OCI-LY7 (cell line): ENCODE measurements at regions not wholly inside any gene's neighbourhood (a gene's known extent, or its start where the extent isn't known, plus 50 kb on each side); places are given as distances from the start of the nearest gene placed in this dataset.

Source experiments
- BruUV-seq: library from RNA; stranded (reverse); fragments of 400-500 nt; replicated peaks from 2 replicates; lab custom pipeline; 2021; lab: Mats Ljungman, UMichigan
- CTCF ChIA-PET: fragments of 300-600 bp; sonication (Branson Sonifier 250); formaldehyde crosslinking; loops from one replicate; lab custom pipeline; 2022; ENCODE audit warnings: antibody characterized with exemption; ENCODE audit not compliant: unreplicated experiment; lab: Charles Lee
- POLR2A ChIA-PET: fragments of 300-600 bp; sonication (Branson Sonifier 250); formaldehyde crosslinking; loops from one replicate; lab custom pipeline; 2022; ENCODE audit warnings: antibody characterized with exemption; lab: Charles Lee
- DNase-seq: peaks from one replicate; pipeline ENCODE4 v3.0.0-alpha.2; 2015; ENCODE audit warnings: low spot score
- H2AFZ ChIP-seq: fragments of 200-600 bp; sonication (generic), shearing (Covaris generic); 2 replicates; pipeline ENCODE4 v1.6.1; 2014; ENCODE audit warnings: mild to moderate bottlenecking, antibody characterized with exemption, low read length, moderate library complexity
- H3K27ac ChIP-seq: fragments of 200-600 bp; sonication (generic); 2 replicates; pipeline ENCODE4 v1.5.1; 2014; ENCODE audit warnings: mixed run types, low read depth, mild to moderate bottlenecking, moderate library complexity, low read length, inconsistent platforms; ENCODE audit not compliant: poor library complexity, severe bottlenecking
- H3K36me3 ChIP-seq: fragments of 200-600 bp; sonication (generic); 2 replicates; pipeline ENCODE4 v1.6.1; 2014; ENCODE audit warnings: mild to moderate bottlenecking, antibody characterized with exemption, low read length, moderate library complexity, mixed read lengths; ENCODE audit not compliant: insufficient read depth
- H3K4me1 ChIP-seq: fragments of 200-600 bp; sonication (generic); 2 replicates; pipeline ENCODE4 v1.5.1; 2014; ENCODE audit warnings: mild to moderate bottlenecking, low read length; ENCODE audit not compliant: insufficient read depth, poor library complexity, severe bottlenecking
- H3K4me2 ChIP-seq: fragments of 200-600 bp; sonication (generic); 2 replicates; pipeline ENCODE4 v1.6.1; 2014; ENCODE audit warnings: mild to moderate bottlenecking, low read length
- H3K4me3 ChIP-seq: fragments of 200-600 bp; sonication (generic); 2 replicates; pipeline ENCODE4 v1.5.1; 2014; ENCODE audit warnings: mild to moderate bottlenecking, low read depth, low read length; ENCODE audit not compliant: poor library complexity, severe bottlenecking
- H3K79me2 ChIP-seq: fragments of 200-600 bp; sonication (generic); 2 replicates; pipeline ENCODE4 v1.6.1; 2016; ENCODE audit warnings: low read depth, mild to moderate bottlenecking, low read length, moderate library complexity, mixed read lengths; ENCODE audit not compliant: insufficient read depth
- H3K9me2 ChIP-seq: fragments of 200-600 bp; sonication (generic); 2 replicates; pipeline ENCODE4 v1.6.1; 2016; ENCODE audit warnings: mild to moderate bottlenecking, low read length, mixed read lengths; ENCODE audit not compliant: insufficient read depth
- H3K9me3 ChIP-seq: fragments of 200-600 bp; sonication (generic); 2 replicates; pipeline ENCODE4 v1.6.1; 2014; ENCODE audit warnings: mild to moderate bottlenecking, mixed run types, low read length, mixed read lengths
- H4K20me1 ChIP-seq: fragments of 200-600 bp; sonication (generic); 2 replicates; pipeline ENCODE4 v1.6.1; 2014; ENCODE audit warnings: mild to moderate bottlenecking, antibody characterized with exemption, low read length, moderate library complexity, mixed read lengths; ENCODE audit not compliant: insufficient read depth
- EZH2phosphoT487 ChIP-seq: fragments of 200-600 bp; sonication (generic); IDR thresholded peaks from 2 replicates; pipeline ENCODE4 v1.6.1; 2018; ENCODE audit warnings: low read depth, borderline replicate concordance, mild to moderate bottlenecking, mixed run types, antibody characterized with exemption, low read length, moderate library complexity, mixed read lengths
- intact Hi-C: fragments of 100-400 bp; cut with micrococcal nuclease; formaldehyde crosslinking; loops from one replicate; pipeline ENCODE4 v1.10.0; 2022; ENCODE audit not compliant: unreplicated experiment
- TF ChIP-seq, protein P1 (sequence below): fragments of 200-600 bp; sonication (generic); conservative IDR thresholded peaks from 2 replicates; pipeline ENCODE4 v1.5.1; 2014; ENCODE audit warnings: mild to moderate bottlenecking, antibody characterized with exemption, low read length, moderate library complexity, mixed read lengths

DNA sequence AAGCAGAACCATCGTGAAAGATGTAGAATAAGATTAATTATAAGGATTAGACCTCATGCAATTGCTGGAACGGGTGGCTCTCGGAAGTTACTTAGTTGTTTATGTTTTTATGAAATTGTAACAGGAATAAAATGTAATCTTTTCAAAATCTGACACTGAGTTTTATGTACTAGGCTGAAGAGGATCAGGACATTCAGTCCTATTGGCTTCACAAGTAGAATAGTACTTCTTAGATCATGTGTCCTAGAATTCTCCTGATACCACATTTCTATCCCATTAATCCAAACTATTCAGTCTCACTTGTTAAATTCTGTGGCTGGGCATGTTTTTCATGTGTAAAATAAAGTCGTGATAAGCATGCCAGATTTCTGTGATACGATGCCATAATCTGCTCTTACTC, 423.5 kb upstream of the OR4E1 start:
- Histone ChIP-seq H3K4me1 (no peaks in the 10 kb centered on the region), H3K4me2 (no peak overlapping the region), H3K9me3 (no peaks in the 10 kb centered on the region), H3K27ac (no peak overlapping the region), H3K4me3 (no peak overlapping the region), H2AFZ (no peak overlapping the region), H3K36me3 (no peaks in the 10 kb centered on the region), H4K20me1 (no peaks in the 10 kb centered on the region), H3K9me2 (no peaks in the 10 kb centered on the region), H3K79me2 (no peaks in the 10 kb centered on the region)
- no TSS peak for BruUV-seq
- intact Hi-C loops: no loop called here
- CTCF ChIA-PET: no interaction called here
- DNase-seq: no peak
- no peak for TF ChIP-seq EZH2phosphoT487
- TF ChIP-seq, protein P1, sequence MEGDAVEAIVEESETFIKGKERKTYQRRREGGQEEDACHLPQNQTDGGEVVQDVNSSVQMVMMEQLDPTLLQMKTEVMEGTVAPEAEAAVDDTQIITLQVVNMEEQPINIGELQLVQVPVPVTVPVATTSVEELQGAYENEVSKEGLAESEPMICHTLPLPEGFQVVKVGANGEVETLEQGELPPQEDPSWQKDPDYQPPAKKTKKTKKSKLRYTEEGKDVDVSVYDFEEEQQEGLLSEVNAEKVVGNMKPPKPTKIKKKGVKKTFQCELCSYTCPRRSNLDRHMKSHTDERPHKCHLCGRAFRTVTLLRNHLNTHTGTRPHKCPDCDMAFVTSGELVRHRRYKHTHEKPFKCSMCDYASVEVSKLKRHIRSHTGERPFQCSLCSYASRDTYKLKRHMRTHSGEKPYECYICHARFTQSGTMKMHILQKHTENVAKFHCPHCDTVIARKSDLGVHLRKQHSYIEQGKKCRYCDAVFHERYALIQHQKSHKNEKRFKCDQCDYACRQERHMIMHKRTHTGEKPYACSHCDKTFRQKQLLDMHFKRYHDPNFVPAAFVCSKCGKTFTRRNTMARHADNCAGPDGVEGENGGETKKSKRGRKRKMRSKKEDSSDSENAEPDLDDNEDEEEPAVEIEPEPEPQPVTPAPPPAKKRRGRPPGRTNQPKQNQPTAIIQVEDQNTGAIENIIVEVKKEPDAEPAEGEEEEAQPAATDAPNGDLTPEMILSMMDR: no peak
- POLR2A ChIA-PET: interaction anchor here (1.3 kb wide), 1 partner anchor 9 kb away, joined by 3 read pairs; no protein-coding TSS in a partner anchor

- Histone ChIP-seq H3K27ac (no peak overlapping the region), H3K79me2 (no peaks in the 10 kb centered on the region), H3K4me3 (no peak overlapping the region), H4K20me1 (no peaks in the 10 kb centered on the region), H3K4me2 (no peak overlapping the region), H3K4me1 (no peaks in the 10 kb centered on the region), H3K36me3 (no peaks in the 10 kb centered on the region), H3K9me3 (no peaks in the 10 kb centered on the region), H3K9me2 (no peaks in the 10 kb centered on the region), H2AFZ (no peak overlapping the region)
- no TSS peak for BruUV-seq
- intact Hi-C loops: no loop called here
- CTCF ChIA-PET: no interaction called here
- POLR2A ChIA-PET: interaction anchor here (1.3 kb wide), 1 partner anchor 10 kb away, joined by 3 read pairs; no protein-coding TSS in a partner anchor
- TF ChIP-seq EZH2phosphoT487: no peak
- TF ChIP-seq, protein P1: no peak
- DNase-seq: no peak
Measured at GRCh38 chr14:22096514-22096895, 422.9 kb upstream of the OR4E1 start.

GRCh38 chr14:22095860-22096513, 422.4 kb upstream of the OR4E1 start:
- TF ChIP-seq EZH2phosphoT487: no peak
- TF ChIP-seq, protein P1: no peak
- intact Hi-C loops: no loop called here
- POLR2A ChIA-PET: no interaction called here
- Histone ChIP-seq H3K4me1 (no peaks in the 10 kb centered on the region), H4K20me1 (no peaks in the 10 kb centered on the region), H3K79me2 (no peaks in the 10 kb centered on the region), H3K4me3 (no peak overlapping the region), H2AFZ (no peak overlapping the region), H3K27ac (no peak overlapping the region), H3K4me2 (no peak overlapping the region), H3K9me2 (no peaks in the 10 kb centered on the region), H3K36me3 (no peaks in the 10 kb centered on the region), H3K9me3 (no peaks in the 10 kb centered on the region)
- no peak for DNase-seq
- BruUV-seq: no TSS peak
- CTCF ChIA-PET: no interaction called here
